PC-9 (cell line): ENCODE measurements at regions not wholly inside any gene's neighbourhood (a gene's known extent, or its start where the extent isn't known, plus 50 kb on each side); places are given as distances from the start of the nearest gene placed in this dataset.

Experiments
- BruUV-seq: library from RNA; stranded (reverse); fragments of 400-500 nt; replicated peaks from 2 replicates; lab custom pipeline; 2021; lab: Mats Ljungman, UMichigan
- CTCF ChIA-PET: fragments of 300-600 bp; sonication (Branson Sonifier 250); formaldehyde crosslinking; loops from one replicate; lab custom pipeline; 2022; ENCODE audit warnings: antibody characterized with exemption; lab: Charles Lee
- POLR2A ChIA-PET: fragments of 300-600 bp; sonication (Branson Sonifier 250); formaldehyde crosslinking; loops from one replicate; lab custom pipeline; 2022; ENCODE audit warnings: antibody characterized with exemption; ENCODE audit not compliant: unreplicated experiment; lab: Charles Lee
- DNase-seq, 2 experiments: peaks; one replicate each; pipeline versions ENCODE4 v3.0.0 to v3.0.0-alpha.2; 2015 to 2022; ENCODE audit warnings: mixed read lengths in 1 of 2
- H2AFZ ChIP-seq: fragments of 200-600 bp; sonication (generic); 2 replicates; pipeline ENCODE4 v1.8.1; 2017; ENCODE audit warnings: antibody characterized with exemption
- H3F3A ChIP-seq: fragments of 200-600 bp; sonication (generic); 2 replicates; pipeline ENCODE4 v1.8.1; 2017; ENCODE audit warnings: antibody characterized with exemption, mild to moderate bottlenecking, low read depth; ENCODE audit not compliant: insufficient read depth
- H3K27ac ChIP-seq: fragments of 200-600 bp; sonication (generic); 2 replicates; pipeline ENCODE4 v1.6.1; 2016; ENCODE audit warnings: mixed run types
- H3K27me3 ChIP-seq: fragments of 200-600 bp; sonication (generic); 2 replicates; pipeline ENCODE4 v1.6.1; 2016; ENCODE audit warnings: low read depth, mixed run types; ENCODE audit not compliant: insufficient read depth
- H3K36me3 ChIP-seq: fragments of 200-600 bp; sonication (generic); 2 replicates; pipeline ENCODE4 v1.6.1; 2016; ENCODE audit warnings: low read depth, mixed run types
- H3K4me1 ChIP-seq: fragments of 200-600 bp; sonication (generic); replicated peaks from 2 replicates; pipeline ENCODE4 v1.6.1; 2016; ENCODE audit warnings: mixed run types; ENCODE audit not compliant: insufficient read depth
- H3K4me2 ChIP-seq: fragments of 200-600 bp; sonication (generic); 2 replicates; pipeline ENCODE4 v1.6.1; 2017; ENCODE audit warnings: mixed run types
- H3K4me3 ChIP-seq: fragments of 200-600 bp; sonication (generic); 2 replicates; pipeline ENCODE4 v1.6.1; 2016; ENCODE audit warnings: mixed run types
- H3K79me2 ChIP-seq: fragments of 200-600 bp; sonication (generic); 2 replicates; pipeline ENCODE4 v1.6.1; 2017; ENCODE audit warnings: low read depth, mixed run types
- H3K9me2 ChIP-seq: fragments of 200-600 bp; sonication (generic); 2 replicates; pipeline ENCODE4 v1.8.1; 2017; ENCODE audit warnings: mild to moderate bottlenecking; ENCODE audit not compliant: insufficient read depth
- H3K9me3 ChIP-seq: fragments of 200-600 bp; sonication (generic); 2 replicates; pipeline ENCODE4 v1.8.1; 2016; ENCODE audit warnings: low read depth; ENCODE audit not compliant: insufficient read depth
- H4K20me1 ChIP-seq: fragments of 200-600 bp; sonication (generic); 2 replicates; pipeline ENCODE4 v1.8.1; 2017; ENCODE audit not compliant: insufficient read depth
- EZH2 ChIP-seq: fragments of 200-600 bp; sonication (generic); IDR thresholded peaks from 2 replicates; pipeline ENCODE4 v1.8.0; 2017; ENCODE audit warnings: antibody characterized with exemption, low read depth
- intact Hi-C: fragments of 100-400 bp; cut with micrococcal nuclease; formaldehyde crosslinking; loops from one replicate; pipeline ENCODE4 v1.10.0; 2022; ENCODE audit not compliant: unreplicated experiment
- TF ChIP-seq, protein P1 (sequence below): fragments of 200-600 bp; sonication (generic); conservative IDR thresholded peaks from 2 replicates; pipeline ENCODE4 v1.6.1; 2017; ENCODE audit warnings: mixed run types, antibody characterized with exemption, mild to moderate bottlenecking, moderate library complexity

DNA sequence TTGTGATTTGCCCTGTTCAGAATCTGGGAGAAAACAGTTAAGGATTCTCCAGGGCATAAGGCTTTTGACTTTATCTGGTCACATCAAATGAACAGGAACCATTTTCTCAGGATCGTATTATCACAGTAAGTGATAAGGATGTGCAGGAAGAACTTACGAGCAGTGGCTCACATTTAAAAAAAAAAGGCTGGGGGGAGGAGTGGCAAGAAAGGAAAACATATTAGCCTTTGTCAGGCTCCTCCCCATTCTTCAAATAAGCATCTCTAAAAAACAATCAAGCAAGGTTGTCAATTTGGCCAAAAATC is 234.3 kb upstream of the TMEM161B start:
- H4K20me1 ChIP-seq, result no peaks in the 10 kb centered on the region
- intact Hi-C loops, result loop anchor here (10.0 kb wide), 1 partner anchor 172 kb away; no protein-coding TSS in a partner anchor
- no peak for DNase-seq
- BruUV-seq, result no TSS peak
- H3K27ac ChIP-seq, result no peak overlapping the region
- CTCF ChIA-PET, result no interaction called here
- TF ChIP-seq, protein P1, sequence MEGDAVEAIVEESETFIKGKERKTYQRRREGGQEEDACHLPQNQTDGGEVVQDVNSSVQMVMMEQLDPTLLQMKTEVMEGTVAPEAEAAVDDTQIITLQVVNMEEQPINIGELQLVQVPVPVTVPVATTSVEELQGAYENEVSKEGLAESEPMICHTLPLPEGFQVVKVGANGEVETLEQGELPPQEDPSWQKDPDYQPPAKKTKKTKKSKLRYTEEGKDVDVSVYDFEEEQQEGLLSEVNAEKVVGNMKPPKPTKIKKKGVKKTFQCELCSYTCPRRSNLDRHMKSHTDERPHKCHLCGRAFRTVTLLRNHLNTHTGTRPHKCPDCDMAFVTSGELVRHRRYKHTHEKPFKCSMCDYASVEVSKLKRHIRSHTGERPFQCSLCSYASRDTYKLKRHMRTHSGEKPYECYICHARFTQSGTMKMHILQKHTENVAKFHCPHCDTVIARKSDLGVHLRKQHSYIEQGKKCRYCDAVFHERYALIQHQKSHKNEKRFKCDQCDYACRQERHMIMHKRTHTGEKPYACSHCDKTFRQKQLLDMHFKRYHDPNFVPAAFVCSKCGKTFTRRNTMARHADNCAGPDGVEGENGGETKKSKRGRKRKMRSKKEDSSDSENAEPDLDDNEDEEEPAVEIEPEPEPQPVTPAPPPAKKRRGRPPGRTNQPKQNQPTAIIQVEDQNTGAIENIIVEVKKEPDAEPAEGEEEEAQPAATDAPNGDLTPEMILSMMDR, result no peak
- TF ChIP-seq EZH2, result no peak
- no peaks in the 10 kb centered on the region for H3F3A ChIP-seq
- no peaks in the 10 kb centered on the region for H3K4me1 ChIP-seq
- H3K36me3 ChIP-seq, result no peaks in the 10 kb centered on the region
- POLR2A ChIA-PET, result no interaction called here
- H2AFZ ChIP-seq, result no peak overlapping the region
- no peak overlapping the region for H3K4me3 ChIP-seq
- no peaks in the 10 kb centered on the region for H3K27me3 ChIP-seq
- peak overlapping the region; percentile 25; the same call in 1 of the 2 replicates for H3K4me2 ChIP-seq
- peaks cover 5% of the 10 kb centered on the region; the same call in 1 of the 2 replicates for H3K9me3 ChIP-seq
- H3K9me2 ChIP-seq, result no peaks in the 10 kb centered on the region
- H3K79me2 ChIP-seq, result no peaks in the 10 kb centered on the region

DNA sequence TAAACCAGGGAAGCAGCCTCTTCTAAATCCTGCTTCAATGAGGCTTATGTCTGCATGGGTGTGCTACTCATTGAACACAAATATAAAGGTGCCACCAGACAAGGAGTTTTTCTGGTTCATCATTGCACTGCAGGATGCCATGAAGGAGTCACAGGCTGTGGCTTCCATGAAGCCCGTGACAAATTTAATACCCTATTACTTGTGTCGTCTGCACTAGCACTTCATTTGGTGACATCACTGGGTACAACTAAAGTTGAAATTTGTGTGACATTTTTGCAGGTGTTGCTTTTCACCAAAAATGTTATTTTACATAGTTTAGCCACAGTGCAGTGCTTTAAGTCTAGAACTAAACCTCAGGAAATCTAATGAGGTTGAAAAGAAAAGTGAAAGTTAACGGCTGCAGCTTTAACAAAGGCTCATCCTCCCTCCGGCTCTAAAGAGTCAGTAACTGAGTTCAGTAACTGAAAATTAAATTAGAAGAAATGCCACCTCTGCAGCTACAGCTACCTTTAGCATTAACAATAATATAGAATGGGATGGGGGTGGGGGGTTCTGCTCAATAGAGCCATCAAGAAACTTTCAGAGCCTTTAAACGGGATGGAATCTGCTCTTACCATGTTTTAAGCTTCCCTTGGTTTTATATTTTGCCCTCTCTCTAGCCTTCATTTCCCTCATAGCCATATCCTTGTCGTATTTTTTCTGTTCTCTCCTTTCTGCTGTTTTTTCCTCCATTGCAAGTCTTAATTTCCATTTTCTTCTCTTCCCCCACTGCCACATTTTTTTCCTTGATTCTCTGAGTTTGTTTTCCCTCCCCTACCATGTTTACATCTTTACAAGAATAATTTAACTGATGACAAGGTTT is 233.8 kb upstream of the TMEM161B start:
- intact Hi-C loops, result loop anchor here (10.0 kb wide), 1 partner anchor 172 kb away; no protein-coding TSS in a partner anchor
- no peak for DNase-seq
- H2AFZ ChIP-seq, result 0 out of 2 replicates have a peak overlapping the region, but pooled peaks have one; percentile 6
- peak overlapping the region; percentile 25; the same call in 1 of the 2 replicates for H3K4me2 ChIP-seq
- no peak overlapping the region for H3K27ac ChIP-seq
- no peaks in the 10 kb centered on the region for H3K9me2 ChIP-seq
- peaks cover 5% of the 10 kb centered on the region; the same call in 1 of the 2 replicates for H3K9me3 ChIP-seq
- no TSS peak for BruUV-seq
- H3K36me3 ChIP-seq, result no peaks in the 10 kb centered on the region
- TF ChIP-seq, protein P1, result no peak
- ChIA-PET CTCF (interaction anchor here (0.6 kb wide), 1 partner anchor 1098 kb away, joined by 4 read pairs; no protein-coding TSS in a partner anchor), POLR2A (interaction anchor here (0.6 to 0.7 kb wide), 2 partner anchors 8 to 280 kb away, joined by 3 to 6 read pairs; no protein-coding TSS in a partner anchor)
- no peak overlapping the region for H3K4me3 ChIP-seq
- no peaks in the 10 kb centered on the region for H3K79me2 ChIP-seq
- no peaks in the 10 kb centered on the region for H3K27me3 ChIP-seq
- no peaks in the 10 kb centered on the region for H3K4me1 ChIP-seq
- H4K20me1 ChIP-seq, result no peaks in the 10 kb centered on the region
- H3F3A ChIP-seq, result no peaks in the 10 kb centered on the region

DNA sequence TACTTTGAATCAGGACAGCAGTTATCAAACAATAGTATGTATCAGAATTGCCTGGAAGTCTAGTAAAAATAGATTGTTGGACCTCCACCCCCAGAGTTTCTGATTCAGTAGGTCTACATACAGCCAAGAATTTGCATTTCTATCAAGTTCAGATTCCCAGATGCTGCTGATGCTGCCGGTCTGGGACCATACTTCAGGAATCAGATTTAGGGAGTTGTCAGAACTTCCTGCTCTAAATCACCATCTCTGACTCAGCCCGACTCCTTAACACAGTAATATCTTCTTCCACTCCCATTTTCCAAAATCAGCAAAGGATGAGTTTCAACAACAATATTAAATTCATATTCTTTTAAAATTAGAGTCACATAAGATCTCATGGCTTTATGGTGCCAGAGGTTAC is 227.2 kb upstream of the TMEM161B start:
- Histone ChIP-seq H3K79me2 (no peaks in the 10 kb centered on the region), H3K4me2 (no peak overlapping the region), H3K9me2 (no peaks in the 10 kb centered on the region), H3F3A (no peaks in the 10 kb centered on the region), H4K20me1 (no peaks in the 10 kb centered on the region), H3K36me3 (no peaks in the 10 kb centered on the region), H3K4me3 (no peak overlapping the region), H2AFZ (no peak overlapping the region), H3K27ac (no peak overlapping the region), H3K9me3 (no peaks in the 10 kb centered on the region), H3K27me3 (no peaks in the 10 kb centered on the region), H3K4me1 (no peaks in the 10 kb centered on the region)
- ChIA-PET POLR2A (no interaction called here), CTCF (no interaction called here)
- no peak for TF ChIP-seq EZH2
- TF ChIP-seq, protein P1, result no peak
- DNase-seq, result no peak
- intact Hi-C loops, result no loop called here
- BruUV-seq, result no TSS peak
